ENCODE measurements at regions not wholly inside any gene's neighbourhood (a gene's known extent, or its start where the extent isn't known, plus 50 kb on each side); places are given as distances from the start of the nearest gene placed in this dataset.

- no peak for TF ChIP-seq CTCF (IDR thresholded peaks at IDR 0.05)
- no peak for TF ChIP-seq POLR2A (IDR thresholded peaks at IDR 0.05)
- DNase-seq: no peak
- Histone ChIP-seq H3K4me3 (no peak overlapping the region), H3K36me3 (ENCODE audit: low read depth, missing control alignments) (no peaks in the 10 kb centered on the region), H3K4me1 (no peaks in the 10 kb centered on the region), H3K9me3 (no peaks in the 10 kb centered on the region), H3K27ac (no peak overlapping the region), H3K27me3 (no peaks in the 10 kb centered on the region)
- 65 to 87% methylated on average over 4 of the region's 4 CpGs for WGBS, 2 donors
- intact Hi-C loops (cut with DNase I; ENCODE audit: low total_unique reads): no loop called here
Measured at GRCh38 chr17:34173241-34173640, 81.8 kb upstream of the CCL2 start.

DNA sequence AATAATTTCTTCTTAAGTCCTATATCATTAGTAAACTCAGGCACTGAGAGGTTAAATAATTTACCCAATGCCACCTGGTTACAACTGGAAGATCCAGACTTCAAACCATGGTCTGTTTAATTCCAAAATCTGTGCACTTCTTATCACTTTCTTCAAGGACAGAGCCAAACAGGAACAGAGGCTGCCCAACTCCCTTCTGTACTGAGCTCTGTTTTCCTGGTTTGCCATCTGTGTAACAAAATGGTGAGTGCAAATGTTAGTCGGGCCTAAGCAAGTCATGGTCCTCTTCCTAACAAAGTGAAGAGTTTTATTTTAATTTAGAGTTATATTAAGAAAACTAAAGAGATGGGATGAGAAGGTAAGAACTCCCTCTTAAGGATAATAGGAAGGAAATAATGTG, 80.6 kb upstream of the CCL2 start:
- no peaks in the 10 kb centered on the region for H3K4me1 ChIP-seq
- H3K36me3 ChIP-seq (ENCODE audit: low read depth, missing control alignments): no peaks in the 10 kb centered on the region
- no peaks in the 10 kb centered on the region for H3K27me3 ChIP-seq
- intact Hi-C loops (cut with DNase I; ENCODE audit: low total_unique reads): no loop called here
- H3K4me3 ChIP-seq: no peak overlapping the region
- no peak for TF ChIP-seq POLR2A (IDR thresholded peaks at IDR 0.05)
- TF ChIP-seq CTCF (IDR thresholded peaks at IDR 0.05): no peak
- 29 to 40% methylated on average over 1 of the region's 1 CpG for WGBS, 2 donors
- H3K9me3 ChIP-seq: no peaks in the 10 kb centered on the region
- no peak for DNase-seq
- no peak overlapping the region for H3K27ac ChIP-seq

DNA sequence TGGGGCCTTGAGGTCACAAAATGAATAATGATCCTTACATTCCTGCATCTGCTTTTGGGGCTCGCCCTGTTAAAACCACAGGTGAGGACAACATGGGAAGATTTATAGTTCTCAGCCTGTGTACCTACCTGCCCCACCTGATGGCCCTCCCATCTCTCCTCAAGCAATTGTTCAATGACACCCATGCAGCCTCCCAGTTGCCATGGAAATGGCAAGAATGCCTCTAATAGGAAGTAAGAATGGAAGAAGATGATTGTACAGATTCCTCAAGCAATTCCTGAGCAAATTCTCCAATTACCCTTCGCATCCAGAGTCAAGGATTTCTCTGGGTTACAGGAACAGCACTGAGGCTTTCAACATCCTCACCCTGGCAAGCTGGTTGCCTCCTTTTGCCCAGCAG, 78.6 kb upstream of the CCL2 start:
- Histone ChIP-seq H3K27me3 (no peaks in the 10 kb centered on the region), H3K9me3 (no peaks in the 10 kb centered on the region), H3K4me1 (no peaks in the 10 kb centered on the region), H3K27ac (no peak overlapping the region), H3K4me3 (no peak overlapping the region), H3K36me3 (ENCODE audit: low read depth, missing control alignments) (no peaks in the 10 kb centered on the region)
- WGBS, 2 donors: 96% methylated on average over 2 of the region's 2 CpGs
- intact Hi-C loops (cut with DNase I; ENCODE audit: low total_unique reads): no loop called here
- TF ChIP-seq CTCF (IDR thresholded peaks at IDR 0.05) (no peak), POLR2A (IDR thresholded peaks at IDR 0.05) (no peak)
- DNase-seq: no peak

GRCh38 chr17:34177642-34178041, 77.4 kb upstream of the CCL2 start:
- no peak overlapping the region for H3K27ac ChIP-seq
- no peaks in the 10 kb centered on the region for H3K27me3 ChIP-seq
- H3K9me3 ChIP-seq: no peaks in the 10 kb centered on the region
- TF ChIP-seq POLR2A (IDR thresholded peaks at IDR 0.05): no peak
- no peak for TF ChIP-seq CTCF (IDR thresholded peaks at IDR 0.05)
- 12 to 20% methylated on average over 1 of the region's 1 CpG for WGBS, 2 donors
- no peaks in the 10 kb centered on the region for H3K4me1 ChIP-seq
- H3K36me3 ChIP-seq (ENCODE audit: low read depth, missing control alignments): no peaks in the 10 kb centered on the region
- no peak for DNase-seq
- intact Hi-C loops (cut with DNase I; ENCODE audit: low total_unique reads): no loop called here
- H3K4me3 ChIP-seq: no peak overlapping the region

DNA sequence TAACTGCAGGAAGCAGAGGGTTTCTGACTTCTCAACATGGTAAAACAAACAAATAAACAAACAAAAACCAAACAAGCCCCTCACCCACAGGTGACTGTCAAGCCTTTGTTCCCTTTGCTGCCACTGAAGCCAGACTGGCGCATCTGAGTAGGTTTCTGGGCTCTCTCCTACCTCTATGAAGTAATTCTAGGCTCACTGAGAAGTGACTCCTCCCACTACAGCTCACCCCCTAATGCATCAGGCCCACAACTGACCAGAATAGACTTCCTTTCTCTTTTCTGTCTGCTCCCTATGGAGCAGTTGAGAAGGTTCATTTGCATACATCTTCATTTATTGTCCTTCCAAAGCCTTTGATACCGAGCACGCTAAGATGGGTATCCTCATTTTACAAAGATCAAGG, 77.0 kb upstream of the CCL2 start:
- Histone ChIP-seq H3K9me3 (no peaks in the 10 kb centered on the region), H3K36me3 (ENCODE audit: low read depth, missing control alignments) (no peaks in the 10 kb centered on the region), H3K4me3 (no peak overlapping the region), H3K27ac (no peak overlapping the region), H3K4me1 (no peaks in the 10 kb centered on the region), H3K27me3 (no peaks in the 10 kb centered on the region)
- 76 to 77% methylated on average over 3 of the region's 3 CpGs for WGBS, 2 donors
- no peak for DNase-seq
- intact Hi-C loops (cut with DNase I; ENCODE audit: low total_unique reads): no loop called here
- TF ChIP-seq POLR2A (IDR thresholded peaks at IDR 0.05) (no peak), CTCF (IDR thresholded peaks at IDR 0.05) (no peak)

Measured in testis (tissue), 2 donors.